GM21529 (cell line): ENCODE measurements at regions not wholly inside any gene's neighbourhood (a gene's known extent, or its start where the extent isn't known, plus 50 kb on each side); places are given as distances from the start of the nearest gene placed in this dataset.
A peak's percentile ranks its signal among the peaks of the same experiment; 100 is the strongest.

ENCODE experiments used
- ATAC-seq: cut with Tn5 transposase; IDR thresholded peaks from one replicate; pipeline ENCODE4 v1.9.1; 2021; ENCODE audit not compliant: unreplicated experiment

DNA sequence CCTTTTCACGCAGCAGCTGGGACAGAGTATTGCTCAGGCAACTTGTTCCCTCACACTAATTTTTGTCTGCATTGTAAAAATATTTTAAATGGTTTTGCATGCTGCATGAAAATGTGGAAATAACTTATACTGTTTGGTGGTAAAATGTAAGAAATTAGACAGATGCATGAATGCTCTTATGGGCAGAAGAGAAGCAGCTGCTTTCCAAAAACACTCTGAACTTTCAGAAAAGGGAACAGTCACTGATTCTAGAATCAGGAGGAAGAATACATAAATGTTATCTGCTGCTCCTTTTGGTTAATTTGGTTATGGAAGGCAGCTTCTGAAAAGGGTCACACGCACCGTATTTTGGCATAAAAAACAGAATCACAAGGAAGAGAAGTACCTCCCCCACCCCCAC, 87.0 kb upstream of the RUNX1 start:
- no peak for ATAC-seq

DNA sequence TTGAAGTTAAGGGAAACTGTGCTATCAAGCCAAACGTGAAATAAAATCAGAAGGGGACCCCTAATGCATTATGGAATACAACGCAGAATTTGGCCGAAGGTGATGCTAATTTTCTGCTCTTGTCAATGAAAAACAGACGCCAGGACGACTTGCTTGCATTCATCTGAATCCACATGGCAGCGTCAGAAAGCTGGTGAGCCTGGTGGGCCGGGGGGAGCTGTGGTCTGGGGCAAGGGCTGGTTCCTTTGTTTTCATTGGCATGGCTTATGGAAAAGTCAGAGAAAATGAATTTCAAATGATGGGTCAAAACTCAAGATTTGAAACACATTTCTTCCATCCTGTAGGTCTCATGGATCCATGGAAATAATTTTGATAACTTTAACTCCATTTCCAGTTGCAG, 86.4 kb upstream of the RUNX1 start:
- ATAC-seq: no peak

DNA sequence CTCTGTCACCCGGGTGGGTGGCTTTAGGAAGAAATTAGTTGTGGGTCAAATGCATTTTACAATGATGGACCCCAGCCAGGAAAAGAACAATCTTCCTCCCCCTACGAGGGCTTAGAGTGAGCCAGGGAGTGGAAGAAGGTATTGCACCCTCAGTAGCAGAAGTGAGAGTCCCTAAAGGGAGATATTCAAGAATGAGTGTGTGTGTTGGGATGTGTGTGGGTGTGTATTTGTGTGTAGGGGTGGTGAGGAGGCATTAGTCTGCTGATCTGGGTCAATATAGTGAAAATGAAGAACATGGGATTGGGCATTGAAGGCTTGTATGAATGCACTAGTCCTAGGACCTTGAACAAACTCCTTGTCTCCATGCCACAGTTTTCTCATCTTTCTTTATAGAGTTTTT, 85.2 kb upstream of the RUNX1 start:
- no peak for ATAC-seq

GRCh38 chr21:35128536-35128935, 79.4 kb upstream of the RUNX1 start:
- ATAC-seq: no peak

GRCh38 chr21:35127851-35128250, 78.7 kb upstream of the RUNX1 start:
- ATAC-seq: no peak

GRCh38 chr21:35127026-35127425, 77.9 kb upstream of the RUNX1 start:
- no peak for ATAC-seq

- ATAC-seq: no peak
These were observed 71.6 kb upstream of the RUNX1 start for GRCh38 chr21:35120631-35121180.

DNA sequence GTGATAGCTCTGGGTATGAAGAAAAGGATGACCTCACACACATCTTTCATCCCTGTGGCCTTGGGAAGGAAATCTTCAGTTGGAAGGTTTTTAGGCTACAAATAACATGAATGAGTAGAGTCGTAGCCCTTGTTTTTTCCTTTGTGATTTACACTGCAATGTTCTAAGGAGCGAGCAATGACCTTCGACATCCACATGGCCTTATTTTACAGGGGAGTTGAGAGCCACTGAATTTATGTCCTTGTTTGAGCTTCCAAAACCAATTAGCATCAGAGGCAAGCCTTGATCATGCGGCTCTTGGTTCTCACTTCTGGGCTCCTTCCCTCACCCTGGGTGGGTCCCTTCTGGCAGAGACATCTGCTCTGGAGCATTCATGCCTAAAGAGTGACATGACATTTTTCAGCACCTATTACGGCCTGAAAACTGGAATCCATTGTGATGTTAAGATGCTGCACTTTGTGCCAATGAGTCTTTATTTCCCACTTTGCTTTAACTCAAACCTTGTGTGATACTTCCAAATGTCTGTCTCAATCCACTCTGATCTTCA, 70.5 kb upstream of the RUNX1 start:
- ATAC-seq: no peak

DNA sequence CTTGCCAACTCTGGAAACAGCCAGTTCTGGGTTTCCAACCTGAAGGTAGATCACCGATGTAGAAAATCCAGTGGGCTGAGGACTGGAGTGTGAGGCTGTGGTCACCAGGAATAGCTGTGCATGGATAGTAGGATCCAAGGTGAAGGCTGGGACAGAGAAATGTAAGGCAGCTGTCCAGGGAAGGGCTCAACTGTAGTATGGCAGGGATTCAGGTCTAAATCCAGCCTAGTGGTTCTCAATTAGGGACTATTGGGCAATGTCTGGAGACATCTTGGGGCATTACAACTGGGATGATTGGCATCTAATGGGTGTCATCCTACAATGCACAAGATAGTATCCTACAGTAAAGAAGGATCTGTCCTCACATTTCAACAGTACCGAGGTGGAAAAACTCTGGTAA, 67.7 kb upstream of the RUNX1 start:
- no peak for ATAC-seq

GRCh38 chr21:35113064-35113463, 64.0 kb upstream of the RUNX1 start:
- no peak for ATAC-seq

GRCh38 chr21:35111321-35111930, 62.3 kb upstream of the RUNX1 start:
- ATAC-seq: no peak

- no peak for ATAC-seq
These were observed 59.8 kb upstream of the RUNX1 start for GRCh38 chr21:35108887-35109286.

GRCh38 chr21:35107520-35107919, 58.4 kb upstream of the RUNX1 start:
- ATAC-seq: no peak

GRCh38 chr21:35106246-35106835, 57.2 kb upstream of the RUNX1 start:
- no peak for ATAC-seq

DNA sequence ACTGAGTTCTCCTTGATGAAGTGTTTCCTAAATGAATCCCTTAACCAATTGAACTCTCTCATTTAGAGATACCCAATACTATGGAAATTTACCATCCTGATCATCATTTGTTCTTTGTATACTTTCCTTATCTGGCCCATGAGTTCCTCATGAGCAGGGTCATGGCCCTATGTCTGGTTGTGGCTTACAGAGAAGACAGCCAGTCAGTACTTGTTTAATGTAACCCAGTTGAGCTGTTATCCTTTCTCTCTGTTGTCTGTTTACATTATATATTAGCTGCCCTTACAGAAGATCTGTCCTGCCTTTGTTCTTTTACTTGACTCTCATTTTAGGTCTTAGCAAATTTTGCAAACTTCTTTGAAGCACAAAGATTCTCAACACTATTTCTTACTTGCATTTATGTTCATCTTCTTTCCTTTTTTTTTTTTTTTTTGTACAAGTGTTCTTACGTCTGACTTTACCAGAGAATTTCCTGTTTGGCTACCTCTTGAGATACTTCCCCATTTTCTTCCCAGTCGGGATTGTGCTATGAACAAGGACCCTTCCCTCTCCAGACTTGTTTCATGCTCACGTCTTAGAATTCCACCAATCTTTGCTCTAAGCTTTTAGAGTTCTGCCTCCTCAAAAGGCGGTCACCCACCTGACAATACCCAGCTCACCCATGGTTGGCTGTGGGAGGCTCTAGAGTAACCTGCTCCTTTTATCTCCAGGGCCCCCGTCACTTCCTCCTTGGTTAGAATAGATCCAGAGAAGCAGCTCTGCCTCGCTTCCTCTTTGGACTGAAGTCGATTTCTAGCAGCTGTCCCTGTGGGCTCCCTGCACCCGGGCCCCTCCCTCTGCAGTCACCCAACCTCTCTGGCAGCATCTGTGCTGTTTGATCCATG, 53.6 kb upstream of the RUNX1 start:
- peak; percentile 77 for ATAC-seq

DNA sequence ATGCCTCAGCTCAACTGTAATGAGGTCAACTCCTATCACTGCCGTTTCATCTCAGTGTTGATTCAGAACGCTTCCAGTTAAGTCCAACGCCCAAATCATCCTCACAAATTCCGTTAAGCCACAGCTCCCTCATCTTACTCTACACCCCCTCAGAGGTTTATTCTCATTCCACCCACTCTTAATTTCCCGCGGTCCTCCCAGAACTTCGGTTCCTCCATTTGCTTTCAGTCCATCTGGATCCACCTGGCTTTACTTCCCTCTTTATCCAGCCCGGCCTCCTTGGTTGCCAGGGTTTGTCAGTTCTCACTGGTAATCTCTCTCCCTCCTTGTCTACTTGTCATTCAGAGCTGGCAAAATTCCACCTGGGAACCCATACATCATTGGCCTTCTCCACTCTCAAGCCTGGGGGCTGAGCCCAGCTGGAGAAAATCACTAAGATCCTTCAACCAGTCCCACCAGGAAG, 51.3 kb upstream of the RUNX1 start:
- no peak for ATAC-seq

DNA sequence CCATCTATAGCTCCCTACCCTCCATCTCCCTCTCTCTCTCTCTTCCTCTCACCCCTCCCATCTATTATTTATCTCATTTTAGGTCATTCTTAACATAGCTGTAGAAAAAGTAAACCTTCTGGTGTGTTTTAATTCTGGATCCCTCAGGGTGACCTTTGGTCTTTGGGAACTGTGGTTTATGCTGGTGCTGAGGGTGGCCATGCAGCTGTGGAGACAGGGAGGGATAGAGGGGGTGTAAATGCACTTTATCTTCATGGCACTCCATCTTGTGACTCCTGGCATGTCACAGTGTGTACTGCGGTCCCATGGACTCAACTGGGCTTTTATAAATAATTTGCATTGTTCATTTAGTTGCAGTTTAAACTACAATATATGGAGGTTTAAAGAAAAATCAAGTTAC, 50.2 kb upstream of the RUNX1 start:
- ATAC-seq: no peak
